HEK293 (cell line): ENCODE measurements at regions not wholly inside any gene's neighbourhood (a gene's known extent, or its start where the extent isn't known, plus 50 kb on each side); places are given as distances from the start of the nearest gene placed in this dataset.

ENCODE experiments used
- CTCF ChIA-PET: fragments of 350-600 bp; formaldehyde crosslinking; extraction: SDS; loops from one replicate; lab custom pipeline; 2021; ENCODE audit warnings: antibody characterized with exemption; lab: Yijun Ruan, JAX
- POLR2A ChIA-PET: fragments of 300-600 bp; formaldehyde crosslinking; extraction: SDS; loops from one replicate; lab custom pipeline; 2020; ENCODE audit warnings: antibody characterized with exemption, inconsistent platforms; lab: Yijun Ruan, JAX
- H3K27ac ChIP-seq: fragments of 200-500 bp; sonication (Bioruptor generic); 2 replicates; pipeline ENCODE4 v1.5.1; 2014; ENCODE audit warnings: low read depth, low read length, control low read depth, inconsistent platforms; ENCODE audit errors: extremely low read depth
- H3K36me3 ChIP-seq, 2 experiments: fragments of 200-500 bp in 1 of 2; sonication (Bioruptor generic) in 1 of 2; 1 replicate in 1 of 2; 2 replicates in 1 of 2; pipeline ENCODE4 v1.5.1; 2014 to 2017; ENCODE audit warnings: inconsistent platforms in 2 of 2, low read length in 2 of 2; ENCODE audit not compliant: control insufficient read depth in 2 of 2, insufficient read depth in 1 of 2
- H3K4me1 ChIP-seq: fragments of 200-500 bp; sonication (Bioruptor generic); 2 replicates; pipeline ENCODE4 v1.5.1; 2014; ENCODE audit warnings: mild to moderate bottlenecking, low read length, inconsistent platforms; ENCODE audit not compliant: control insufficient read depth, insufficient read depth
- H3K4me3 ChIP-seq: 2 replicates; pipeline ENCODE4 v1.5.1; 2011; ENCODE audit warnings: low read depth, mild to moderate bottlenecking, control low read depth, low read length, moderate library complexity
- H3K9me3 ChIP-seq: fragments of 200-500 bp; sonication (Bioruptor generic); 2 replicates; pipeline ENCODE4 v1.5.1; 2014; ENCODE audit warnings: low read depth, low read length, inconsistent platforms; ENCODE audit not compliant: control insufficient read depth, insufficient read depth
- EGR2 ChIP-seq: fragments of 450-650 bp; formaldehyde crosslinking; IDR thresholded peaks from 2 replicates; pipeline ENCODE4 v1.5.1; 2016; ENCODE audit warnings: low read depth, missing biosample characterization, missing genetic modification characterization
- ELK4 ChIP-seq: IDR thresholded peaks from 2 replicates; pipeline ENCODE4 v1.6.1; 2011; ENCODE audit warnings: mild to moderate bottlenecking, low read depth, low read length, borderline replicate concordance
- GLIS1 ChIP-seq: fragments of 450-650 bp; formaldehyde crosslinking; IDR thresholded peaks from 2 replicates; pipeline ENCODE4 v1.5.1; 2016; ENCODE audit warnings: missing biosample characterization, missing genetic modification characterization
- GLIS2 ChIP-seq: fragments of 450-650 bp; formaldehyde crosslinking; IDR thresholded peaks from 2 replicates; pipeline ENCODE4 v1.5.1; 2016; ENCODE audit warnings: missing biosample characterization, missing genetic modification characterization
- MYNN ChIP-seq: fragments of 450-650 bp; formaldehyde crosslinking; IDR thresholded peaks from 2 replicates; pipeline ENCODE4 v1.5.1; 2016; ENCODE audit warnings: missing biosample characterization, missing genetic modification characterization, borderline replicate concordance
- PRDM4 ChIP-seq: fragments of 450-650 bp; formaldehyde crosslinking; IDR thresholded peaks from 2 replicates; pipeline ENCODE4 v1.5.1; 2017; ENCODE audit warnings: missing biosample characterization, missing genetic modification characterization
- WT1 ChIP-seq: fragments of 450-650 bp; formaldehyde crosslinking; IDR thresholded peaks from 2 replicates; pipeline ENCODE4 v1.5.1; 2016; ENCODE audit warnings: missing biosample characterization, missing genetic modification characterization
- ZFP41 ChIP-seq: fragments of 450-650 bp; formaldehyde crosslinking; IDR thresholded peaks from 2 replicates; pipeline ENCODE4 v1.5.1; 2016; ENCODE audit warnings: missing biosample characterization, missing genetic modification characterization, borderline replicate concordance
- ZFP69B ChIP-seq: fragments of 450-650 bp; formaldehyde crosslinking; IDR thresholded peaks from 2 replicates; pipeline ENCODE4 v1.5.1; 2016; ENCODE audit warnings: missing biosample characterization, missing genetic modification characterization
- ZNF10 ChIP-seq: fragments of 450-650 bp; formaldehyde crosslinking; IDR thresholded peaks from 2 replicates; pipeline ENCODE4 v1.5.1; 2017; ENCODE audit warnings: missing biosample characterization, missing genetic modification characterization
- ZNF175 ChIP-seq: fragments of 450-650 bp; formaldehyde crosslinking; IDR thresholded peaks from 2 replicates; pipeline ENCODE4 v1.5.1; 2016; ENCODE audit warnings: missing biosample characterization, missing genetic modification characterization
- ZNF223 ChIP-seq: fragments of 450-650 bp; formaldehyde crosslinking; IDR thresholded peaks from 2 replicates; pipeline ENCODE4 v1.5.1; 2016; ENCODE audit warnings: missing biosample characterization, missing genetic modification characterization
- ZNF280C ChIP-seq: fragments of 450-650 bp; formaldehyde crosslinking; IDR thresholded peaks from 2 replicates; pipeline ENCODE4 v1.5.1; 2016; ENCODE audit warnings: missing biosample characterization, missing genetic modification characterization
- ZNF354C ChIP-seq: fragments of 450-650 bp; formaldehyde crosslinking; IDR thresholded peaks from 2 replicates; pipeline ENCODE4 v1.5.1; 2016; ENCODE audit warnings: missing biosample characterization, missing genetic modification characterization, low read depth, borderline replicate concordance
- ZNF404 ChIP-seq: fragments of 450-650 bp; formaldehyde crosslinking; IDR thresholded peaks from 2 replicates; pipeline ENCODE4 v1.5.1; 2017; ENCODE audit warnings: missing biosample characterization, missing genetic modification characterization
- ZNF416 ChIP-seq: fragments of 450-650 bp; formaldehyde crosslinking; IDR thresholded peaks from 2 replicates; pipeline ENCODE4 v1.5.1; 2016; ENCODE audit warnings: missing biosample characterization, missing genetic modification characterization
- ZNF514 ChIP-seq: fragments of 450-650 bp; formaldehyde crosslinking; IDR thresholded peaks from 2 replicates; pipeline ENCODE4 v1.5.1; 2016; ENCODE audit warnings: missing biosample characterization, missing genetic modification characterization
- ZNF521 ChIP-seq: fragments of 450-650 bp; formaldehyde crosslinking; IDR thresholded peaks from 2 replicates; pipeline ENCODE4 v1.5.1; 2017; ENCODE audit warnings: missing biosample characterization, mild to moderate bottlenecking, missing genetic modification characterization
- ZNF777 ChIP-seq: fragments of 450-650 bp; formaldehyde crosslinking; IDR thresholded peaks from 2 replicates; pipeline ENCODE4 v1.5.1; 2017; ENCODE audit warnings: missing biosample characterization, missing genetic modification characterization, borderline replicate concordance
- ZXDB ChIP-seq: fragments of 450-650 bp; formaldehyde crosslinking; IDR thresholded peaks from 2 replicates; pipeline ENCODE4 v1.5.1; 2016; ENCODE audit warnings: missing biosample characterization, missing genetic modification characterization
- TF ChIP-seq, protein P1 (sequence below): fragments of 450-650 bp; formaldehyde crosslinking; IDR thresholded peaks from 2 replicates; pipeline ENCODE4 v1.5.1; 2016; ENCODE audit warnings: missing biosample characterization, missing genetic modification characterization
- TF ChIP-seq, protein P2 (sequence below): fragments of 450-650 bp; formaldehyde crosslinking; IDR thresholded peaks from 2 replicates; pipeline ENCODE4 v1.5.1; 2016; ENCODE audit warnings: missing biosample characterization, missing genetic modification characterization
- TF ChIP-seq, protein P3 (sequence below): fragments of 450-650 bp; formaldehyde crosslinking; IDR thresholded peaks from 2 replicates; pipeline ENCODE4 v1.5.1; 2016; ENCODE audit warnings: missing biosample characterization, missing genetic modification characterization
- TF ChIP-seq, protein P4 (sequence below): fragments of 450-650 bp; formaldehyde crosslinking; IDR thresholded peaks from 2 replicates; pipeline ENCODE4 v1.5.1; 2016; ENCODE audit warnings: missing biosample characterization, missing genetic modification characterization

DNA sequence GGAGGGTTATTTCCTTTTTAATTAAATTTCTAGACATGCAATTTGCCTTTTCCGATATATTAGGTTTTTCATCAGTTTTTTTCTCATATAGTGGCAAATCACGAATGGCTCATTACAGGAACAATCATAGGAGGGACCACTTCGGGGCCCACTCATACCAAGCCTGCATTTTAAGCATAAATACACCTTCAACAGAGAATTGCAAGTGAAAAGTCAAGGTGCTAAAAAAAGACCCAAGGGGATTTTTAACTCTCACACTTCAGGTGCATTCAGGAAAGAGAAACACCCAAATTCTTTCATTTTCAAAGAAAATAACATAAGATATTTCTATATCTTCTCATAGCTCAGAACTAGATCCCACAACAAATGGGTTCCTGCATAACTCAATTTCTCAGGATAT lies 979.6 kb upstream of the NR2F2 start:
- TF ChIP-seq ZFP69B (tag by site-specific recombination) (no peak), ZNF777 (tag by site-specific recombination) (no peak), ZNF10 (tag by site-specific recombination) (no peak), ELK4 (no peak), ZNF175 (no peak), ZNF404 (tag by site-specific recombination) (no peak), GLIS2 (tag by site-specific recombination) (no peak), ZNF416 (no peak), PRDM4 (tag by site-specific recombination) (no peak), EGR2 (tag by site-specific recombination) (no peak), WT1 (no peak), MYNN (no peak), ZNF223 (tag by site-specific recombination) (no peak)
- TF ChIP-seq, protein P1, sequence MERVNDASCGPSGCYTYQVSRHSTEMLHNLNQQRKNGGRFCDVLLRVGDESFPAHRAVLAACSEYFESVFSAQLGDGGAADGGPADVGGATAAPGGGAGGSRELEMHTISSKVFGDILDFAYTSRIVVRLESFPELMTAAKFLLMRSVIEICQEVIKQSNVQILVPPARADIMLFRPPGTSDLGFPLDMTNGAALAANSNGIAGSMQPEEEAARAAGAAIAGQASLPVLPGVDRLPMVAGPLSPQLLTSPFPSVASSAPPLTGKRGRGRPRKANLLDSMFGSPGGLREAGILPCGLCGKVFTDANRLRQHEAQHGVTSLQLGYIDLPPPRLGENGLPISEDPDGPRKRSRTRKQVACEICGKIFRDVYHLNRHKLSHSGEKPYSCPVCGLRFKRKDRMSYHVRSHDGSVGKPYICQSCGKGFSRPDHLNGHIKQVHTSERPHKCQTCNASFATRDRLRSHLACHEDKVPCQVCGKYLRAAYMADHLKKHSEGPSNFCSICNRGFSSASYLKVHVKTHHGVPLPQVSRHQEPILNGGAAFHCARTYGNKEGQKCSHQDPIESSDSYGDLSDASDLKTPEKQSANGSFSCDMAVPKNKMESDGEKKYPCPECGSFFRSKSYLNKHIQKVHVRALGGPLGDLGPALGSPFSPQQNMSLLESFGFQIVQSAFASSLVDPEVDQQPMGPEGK (tag by site-specific recombination) = no peak
- TF ChIP-seq, protein P2, sequence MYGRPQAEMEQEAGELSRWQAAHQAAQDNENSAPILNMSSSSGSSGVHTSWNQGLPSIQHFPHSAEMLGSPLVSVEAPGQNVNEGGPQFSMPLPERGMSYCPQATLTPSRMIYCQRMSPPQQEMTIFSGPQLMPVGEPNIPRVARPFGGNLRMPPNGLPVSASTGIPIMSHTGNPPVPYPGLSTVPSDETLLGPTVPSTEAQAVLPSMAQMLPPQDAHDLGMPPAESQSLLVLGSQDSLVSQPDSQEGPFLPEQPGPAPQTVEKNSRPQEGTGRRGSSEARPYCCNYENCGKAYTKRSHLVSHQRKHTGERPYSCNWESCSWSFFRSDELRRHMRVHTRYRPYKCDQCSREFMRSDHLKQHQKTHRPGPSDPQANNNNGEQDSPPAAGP (tag by site-specific recombination) = no peak
- TF ChIP-seq, all 188 proteins: peak for 0
- H3K9me3 ChIP-seq = no peaks in the 10 kb centered on the region
- no peaks in the 10 kb centered on the region for H3K36me3 ChIP-seq
- no peak overlapping the region for H3K27ac ChIP-seq
- no peaks in the 10 kb centered on the region for H3K4me1 ChIP-seq
- POLR2A ChIA-PET = no interaction called here
- H3K4me3 ChIP-seq = no peak overlapping the region
- CTCF ChIA-PET = no interaction called here

DNA sequence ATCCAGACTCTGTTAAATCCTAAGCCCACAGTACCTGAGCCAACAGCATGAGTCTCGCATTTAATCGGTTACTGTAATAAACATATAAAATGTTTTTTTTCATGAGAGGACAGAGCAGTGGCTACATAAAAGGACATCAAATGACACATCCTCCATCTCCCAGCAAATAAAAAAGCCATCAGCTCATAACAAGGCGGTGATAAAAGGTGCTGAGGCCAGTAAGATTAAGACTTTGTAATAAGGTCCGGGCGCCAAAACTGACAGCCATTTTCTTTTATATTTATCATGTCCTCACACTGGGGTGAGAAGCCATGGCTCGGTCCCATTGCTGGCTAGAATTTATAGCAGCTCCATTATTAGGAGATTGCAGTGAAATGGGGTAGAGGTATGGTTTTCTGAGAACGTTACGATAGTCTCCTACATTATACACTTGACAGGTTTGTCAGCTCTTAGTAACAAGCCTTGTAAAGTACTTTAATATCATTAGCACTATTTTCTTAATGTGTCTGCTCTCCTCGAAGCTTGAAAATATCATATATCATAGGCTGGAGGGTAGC lies 977.8 kb upstream of the NR2F2 start:
- Histone ChIP-seq H3K9me3 (no peaks in the 10 kb centered on the region), H3K36me3 (no peaks in the 10 kb centered on the region), H3K4me1 (no peaks in the 10 kb centered on the region), H3K4me3 (no peak overlapping the region), H3K27ac (no peak overlapping the region)
- ChIA-PET CTCF (interaction anchor here (0.9 kb wide), 1 partner anchor 93 kb away, joined by 3 read pairs; no protein-coding TSS in a partner anchor), POLR2A (no interaction called here)
- TF ChIP-seq ZNF280C (tag by site-specific recombination) = no peak
- TF ChIP-seq ZNF521 = no peak
- no peak for TF ChIP-seq ZFP41 (tag by site-specific recombination)
- no peak for TF ChIP-seq ZNF514 (tag by site-specific recombination)
- TF ChIP-seq, protein P3, sequence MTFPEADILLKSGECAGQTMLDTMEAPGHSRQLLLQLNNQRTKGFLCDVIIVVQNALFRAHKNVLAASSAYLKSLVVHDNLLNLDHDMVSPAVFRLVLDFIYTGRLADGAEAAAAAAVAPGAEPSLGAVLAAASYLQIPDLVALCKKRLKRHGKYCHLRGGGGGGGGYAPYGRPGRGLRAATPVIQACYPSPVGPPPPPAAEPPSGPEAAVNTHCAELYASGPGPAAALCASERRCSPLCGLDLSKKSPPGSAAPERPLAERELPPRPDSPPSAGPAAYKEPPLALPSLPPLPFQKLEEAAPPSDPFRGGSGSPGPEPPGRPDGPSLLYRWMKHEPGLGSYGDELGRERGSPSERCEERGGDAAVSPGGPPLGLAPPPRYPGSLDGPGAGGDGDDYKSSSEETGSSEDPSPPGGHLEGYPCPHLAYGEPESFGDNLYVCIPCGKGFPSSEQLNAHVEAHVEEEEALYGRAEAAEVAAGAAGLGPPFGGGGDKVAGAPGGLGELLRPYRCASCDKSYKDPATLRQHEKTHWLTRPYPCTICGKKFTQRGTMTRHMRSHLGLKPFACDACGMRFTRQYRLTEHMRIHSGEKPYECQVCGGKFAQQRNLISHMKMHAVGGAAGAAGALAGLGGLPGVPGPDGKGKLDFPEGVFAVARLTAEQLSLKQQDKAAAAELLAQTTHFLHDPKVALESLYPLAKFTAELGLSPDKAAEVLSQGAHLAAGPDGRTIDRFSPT (tag by site-specific recombination) = no peak
- no peak for TF ChIP-seq ZXDB (tag by site-specific recombination)
- no peak for TF ChIP-seq ZNF354C
- TF ChIP-seq, protein P4, sequence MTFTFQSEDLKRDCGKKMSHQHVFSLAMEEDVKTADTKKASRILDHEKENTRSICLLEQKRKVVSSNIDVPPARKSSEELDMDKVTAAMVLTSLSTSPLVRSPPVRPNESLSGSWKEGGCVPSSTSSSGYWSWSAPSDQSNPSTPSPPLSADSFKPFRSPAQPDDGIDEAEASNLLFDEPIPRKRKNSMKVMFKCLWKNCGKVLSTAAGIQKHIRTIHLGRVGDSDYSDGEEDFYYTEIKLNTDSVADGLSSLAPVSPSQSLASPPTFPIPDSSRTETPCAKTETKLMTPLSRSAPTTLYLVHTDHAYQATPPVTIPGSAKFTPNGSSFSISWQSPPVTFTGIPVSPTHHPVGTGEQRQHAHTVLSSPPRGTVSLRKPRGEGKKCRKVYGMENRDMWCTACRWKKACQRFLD = no peak
- TF ChIP-seq GLIS1 = no peak
